ENCODE measurements at regions not wholly inside any gene's neighbourhood (a gene's known extent, or its start where the extent isn't known, plus 50 kb on each side); places are given as distances from the start of the nearest gene placed in this dataset.

DNA sequence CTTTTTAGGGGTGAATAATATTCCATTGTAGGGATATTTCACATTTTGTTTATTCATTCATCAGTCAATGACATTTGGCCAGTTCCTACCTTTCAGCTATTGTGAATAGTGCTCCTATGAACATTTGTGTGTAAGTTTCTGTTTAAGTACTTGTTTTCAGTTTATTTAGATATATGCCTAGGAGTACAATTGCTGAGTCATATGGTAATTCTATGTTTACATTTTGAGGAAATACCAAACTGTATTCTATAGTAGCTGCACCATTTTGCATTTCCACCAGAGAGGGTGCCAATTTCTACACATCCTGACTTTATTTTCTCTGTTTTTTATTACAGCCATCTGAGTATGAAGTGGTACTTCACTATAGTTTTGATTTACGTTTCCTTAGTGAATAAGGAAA, 54.4 kb upstream of the ZNF236 start:
- no peak for TF ChIP-seq CTCF (IDR thresholded peaks at IDR 0.05; ENCODE audit: low read length)
- no peak for TF ChIP-seq EZH2 (IDR thresholded peaks at IDR 0.05; ENCODE audit: borderline replicate concordance, low read length)
